ENCODE measurements at regions not wholly inside any gene's neighbourhood (a gene's known extent, or its start where the extent isn't known, plus 50 kb on each side); places are given as distances from the start of the nearest gene placed in this dataset.
"Not testable (repeated sequence)": the region's sequence is repeated elsewhere in the genome, so short reads cannot be mapped to it uniquely, and the experiment has no call there.

DNA sequence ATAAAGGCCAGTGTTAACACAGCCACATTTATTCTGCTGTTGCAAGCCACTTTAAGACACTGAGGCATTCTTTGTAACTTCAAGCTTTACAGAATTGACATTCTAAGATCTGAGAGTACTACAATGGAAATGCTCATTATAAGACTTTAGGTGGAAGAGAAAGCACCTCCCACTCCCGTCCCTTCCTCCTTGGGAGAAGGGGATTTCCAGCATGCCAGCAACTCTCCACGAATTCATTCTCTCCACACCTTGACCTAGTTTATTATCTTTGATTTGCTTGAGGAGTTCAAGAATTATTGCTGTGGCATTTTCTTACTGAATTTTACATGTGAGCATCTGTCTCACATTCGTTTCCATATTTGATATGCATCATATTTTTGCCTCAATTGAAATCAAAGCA, 644.4 kb upstream of the MIS18BP1 start:
- H3K27ac Mint-ChIP-seq (ENCODE audit: unreplicated experiment), result no peak overlapping the region
- TF ChIP-seq, protein P1, sequence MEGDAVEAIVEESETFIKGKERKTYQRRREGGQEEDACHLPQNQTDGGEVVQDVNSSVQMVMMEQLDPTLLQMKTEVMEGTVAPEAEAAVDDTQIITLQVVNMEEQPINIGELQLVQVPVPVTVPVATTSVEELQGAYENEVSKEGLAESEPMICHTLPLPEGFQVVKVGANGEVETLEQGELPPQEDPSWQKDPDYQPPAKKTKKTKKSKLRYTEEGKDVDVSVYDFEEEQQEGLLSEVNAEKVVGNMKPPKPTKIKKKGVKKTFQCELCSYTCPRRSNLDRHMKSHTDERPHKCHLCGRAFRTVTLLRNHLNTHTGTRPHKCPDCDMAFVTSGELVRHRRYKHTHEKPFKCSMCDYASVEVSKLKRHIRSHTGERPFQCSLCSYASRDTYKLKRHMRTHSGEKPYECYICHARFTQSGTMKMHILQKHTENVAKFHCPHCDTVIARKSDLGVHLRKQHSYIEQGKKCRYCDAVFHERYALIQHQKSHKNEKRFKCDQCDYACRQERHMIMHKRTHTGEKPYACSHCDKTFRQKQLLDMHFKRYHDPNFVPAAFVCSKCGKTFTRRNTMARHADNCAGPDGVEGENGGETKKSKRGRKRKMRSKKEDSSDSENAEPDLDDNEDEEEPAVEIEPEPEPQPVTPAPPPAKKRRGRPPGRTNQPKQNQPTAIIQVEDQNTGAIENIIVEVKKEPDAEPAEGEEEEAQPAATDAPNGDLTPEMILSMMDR (IDR thresholded peaks at IDR 0.05; ENCODE audit: unreplicated experiment), result no peak
- no peaks in the 10 kb centered on the region for H3K36me3 Mint-ChIP-seq (ENCODE audit: low read depth, unreplicated experiment)
- no peak overlapping the region for H3K4me3 Mint-ChIP-seq (ENCODE audit: unreplicated experiment)
- no peaks in the 10 kb centered on the region for H3K4me1 Mint-ChIP-seq (ENCODE audit: unreplicated experiment)
- no peak for DNase-seq (ENCODE audit: low spot score)
- H3K9me3 Mint-ChIP-seq (ENCODE audit: unreplicated experiment), result no peaks in the 10 kb centered on the region
- H3K27me3 Mint-ChIP-seq (ENCODE audit: unreplicated experiment), result peaks cover 4% of the 10 kb centered on the region

GRCh38 chr14:45893127-45893526, 640.1 kb upstream of the MIS18BP1 start:
- no peaks in the 10 kb centered on the region for H3K9me3 Mint-ChIP-seq (ENCODE audit: unreplicated experiment)
- DNase-seq (ENCODE audit: low spot score), result no peak
- TF ChIP-seq, protein P1 (IDR thresholded peaks at IDR 0.05; ENCODE audit: unreplicated experiment), result no peak
- H3K4me1 Mint-ChIP-seq (ENCODE audit: unreplicated experiment), result no peaks in the 10 kb centered on the region
- H3K36me3 Mint-ChIP-seq (ENCODE audit: low read depth, unreplicated experiment), result no peaks in the 10 kb centered on the region
- H3K4me3 Mint-ChIP-seq (ENCODE audit: unreplicated experiment), result no peak overlapping the region
- H3K27ac Mint-ChIP-seq (ENCODE audit: unreplicated experiment), result no peak overlapping the region
- H3K27me3 Mint-ChIP-seq (ENCODE audit: unreplicated experiment), result peaks cover 4% of the 10 kb centered on the region

DNA sequence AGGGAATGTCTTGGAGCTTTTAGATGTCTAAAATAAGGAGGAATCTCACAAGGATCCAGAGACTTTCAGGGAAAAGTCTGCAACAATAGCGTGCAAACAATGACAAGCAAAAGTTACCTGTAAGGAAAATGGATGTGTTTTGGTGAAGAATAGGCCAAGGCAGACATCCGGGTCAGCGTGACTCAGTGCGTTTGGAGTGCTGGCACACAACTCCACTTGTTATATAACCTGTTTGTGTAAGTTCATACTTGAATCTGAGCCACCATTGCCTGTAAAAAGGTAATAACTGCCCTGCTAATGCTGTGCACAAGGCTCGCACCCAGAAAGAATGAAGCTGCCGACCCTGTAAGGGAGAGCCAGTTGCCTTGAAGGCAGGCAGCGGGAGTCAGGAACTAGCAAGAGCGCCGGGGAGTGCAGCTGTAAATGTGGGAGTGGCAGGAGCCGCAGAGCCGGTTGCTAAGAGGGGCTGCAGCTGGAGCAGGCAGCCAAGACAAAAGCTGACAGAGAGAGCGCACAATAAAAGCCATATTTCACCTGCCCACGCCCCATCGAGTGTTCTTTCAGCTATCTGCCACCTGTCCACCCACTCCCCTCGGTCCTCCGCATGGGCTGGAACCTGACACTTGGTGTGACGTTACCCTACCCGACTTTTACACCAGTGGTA, 638.5 kb upstream of the MIS18BP1 start:
- no peaks in the 10 kb centered on the region for H3K9me3 Mint-ChIP-seq (ENCODE audit: unreplicated experiment)
- DNase-seq (ENCODE audit: low spot score), result no peak

GRCh38 chr14:45888766-45889285, 635.8 kb upstream of the MIS18BP1 start:
- not testable (repeated sequence) for DNase-seq (ENCODE audit: low spot score); H3K9me3 Mint-ChIP-seq (ENCODE audit: unreplicated experiment); H3K27me3 Mint-ChIP-seq (ENCODE audit: unreplicated experiment); H3K4me3 Mint-ChIP-seq (ENCODE audit: unreplicated experiment); H3K36me3 Mint-ChIP-seq (ENCODE audit: low read depth, unreplicated experiment); H3K27ac Mint-ChIP-seq (ENCODE audit: unreplicated experiment); H3K4me1 Mint-ChIP-seq (ENCODE audit: unreplicated experiment)

More for the DNA sequence above, 638.5 kb upstream of the MIS18BP1 start:
- peaks cover 4% of the 10 kb centered on the region for H3K27me3 Mint-ChIP-seq (ENCODE audit: unreplicated experiment)
- TF ChIP-seq, protein P1 (IDR thresholded peaks at IDR 0.05; ENCODE audit: unreplicated experiment), result no peak
- no peak overlapping the region for H3K4me3 Mint-ChIP-seq (ENCODE audit: unreplicated experiment)
- no peak overlapping the region for H3K27ac Mint-ChIP-seq (ENCODE audit: unreplicated experiment)
- no peaks in the 10 kb centered on the region for H3K36me3 Mint-ChIP-seq (ENCODE audit: low read depth, unreplicated experiment)
- H3K4me1 Mint-ChIP-seq (ENCODE audit: unreplicated experiment), result no peaks in the 10 kb centered on the region

GRCh38 chr14:45877981-45878380, 625.0 kb upstream of the MIS18BP1 start:
- TF ChIP-seq, protein P1 (IDR thresholded peaks at IDR 0.05; ENCODE audit: unreplicated experiment), result no peak
- H3K36me3 Mint-ChIP-seq (ENCODE audit: low read depth, unreplicated experiment), result no peaks in the 10 kb centered on the region
- H3K9me3 Mint-ChIP-seq (ENCODE audit: unreplicated experiment), result no peaks in the 10 kb centered on the region
- no peak overlapping the region for H3K27ac Mint-ChIP-seq (ENCODE audit: unreplicated experiment)
- no peak overlapping the region for H3K4me3 Mint-ChIP-seq (ENCODE audit: unreplicated experiment)
- no peaks in the 10 kb centered on the region for H3K4me1 Mint-ChIP-seq (ENCODE audit: unreplicated experiment)
- no peak for DNase-seq (ENCODE audit: low spot score)
- H3K27me3 Mint-ChIP-seq (ENCODE audit: unreplicated experiment), result no peaks in the 10 kb centered on the region
